Duodenal mucosa (tissue), 2 donors: ENCODE measurements at regions not wholly inside any gene's neighbourhood (a gene's known extent, or its start where the extent isn't known, plus 50 kb on each side); places are given as distances from the start of the nearest gene placed in this dataset.

Source experiments
- H3K27ac ChIP-seq: one replicate; pipeline ENCODE4 v1.7.0; 2013; ENCODE audit warnings: low read depth, low read length
- H3K27me3 ChIP-seq, 2 donors: one replicate each; pipeline ENCODE4 v1.7.0; 2013; ENCODE audit warnings: low read length in 2 of 2, control low read depth in 1 of 2; ENCODE audit not compliant: insufficient read depth in 2 of 2, control insufficient read depth in 1 of 2
- H3K36me3 ChIP-seq, 2 donors: one replicate each; pipeline ENCODE4 v1.7.0; 2013; ENCODE audit warnings: low read length in 2 of 2, control low read depth in 1 of 2; ENCODE audit not compliant: insufficient read depth in 2 of 2, control insufficient read depth in 1 of 2
- H3K4me1 ChIP-seq, 2 donors: one replicate each; pipeline ENCODE4 v1.7.0; 2013; ENCODE audit warnings: low read length in 2 of 2, control low read depth in 1 of 2; ENCODE audit not compliant: insufficient read depth in 2 of 2, control insufficient read depth in 1 of 2
- H3K4me3 ChIP-seq, 2 donors: one replicate each; pipeline ENCODE4 v1.7.0; 2013; ENCODE audit warnings: low read length in 2 of 2, low read depth in 1 of 2
- H3K9ac ChIP-seq, 2 donors: one replicate each; pipeline ENCODE4 v1.7.0; 2013; ENCODE audit warnings: low read length in 2 of 2, low read depth in 1 of 2
- H3K9me3 ChIP-seq, 2 donors: one replicate each; pipeline ENCODE4 v1.7.0; 2013; ENCODE audit warnings: low read length in 2 of 2, control low read depth in 1 of 2; ENCODE audit not compliant: control insufficient read depth in 1 of 2

DNA sequence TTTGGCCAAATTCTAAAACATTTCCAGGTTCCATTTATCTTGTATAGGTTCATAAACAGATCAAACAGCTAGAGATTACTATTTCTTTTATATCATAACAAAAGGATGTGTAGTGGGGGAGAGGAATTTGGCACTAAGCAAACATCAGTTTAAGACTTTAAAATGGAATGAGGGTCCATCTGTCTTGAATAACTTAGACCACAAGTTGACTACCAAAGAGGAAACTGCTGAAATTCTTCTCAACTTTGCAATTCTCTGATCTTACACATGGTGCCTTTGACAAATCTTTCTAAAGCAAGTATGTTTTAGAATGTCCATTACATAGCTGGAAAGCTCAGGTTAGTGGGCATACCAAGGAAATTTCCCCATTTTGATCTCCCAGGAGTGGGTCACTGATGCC lies 140.5 kb upstream of the ADAMTS9 start:
- Histone ChIP-seq H3K9me3 (no peaks in the 10 kb centered on the region), H3K36me3 (no peaks in the 10 kb centered on the region), H3K4me3 (no peak overlapping the region), H3K27me3 (no peaks in the 10 kb centered on the region), H3K9ac (no peak overlapping the region), H3K27ac (no peak overlapping the region), H3K4me1 (peaks cover 0 to 12% of the 10 kb centered on the region in 2 donors)

DNA sequence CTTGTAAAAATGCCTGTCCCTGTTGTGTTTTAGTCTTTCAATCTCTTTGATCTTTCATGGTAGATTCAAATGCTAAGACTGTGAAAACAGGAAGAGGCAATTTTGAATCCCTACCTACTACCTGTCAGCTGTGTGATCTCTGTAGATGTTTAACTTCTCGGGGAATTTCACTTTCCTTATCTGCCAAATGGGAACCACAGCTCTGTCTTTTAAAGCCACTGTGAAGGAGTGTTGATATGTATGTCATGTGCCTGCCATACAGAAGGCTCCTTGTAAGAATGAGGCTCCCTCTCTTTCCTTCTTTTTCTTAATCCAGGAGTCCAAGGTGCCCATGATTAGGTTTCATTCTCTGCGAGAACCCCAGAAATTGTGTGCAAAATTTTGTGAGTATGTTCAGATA lies 139.6 kb upstream of the ADAMTS9 start:
- no peaks in the 10 kb centered on the region for H3K36me3 ChIP-seq
- peaks cover 0 to 12% of the 10 kb centered on the region in 2 donors for H3K4me1 ChIP-seq
- H3K27me3 ChIP-seq: no peaks in the 10 kb centered on the region
- no peak overlapping the region for H3K27ac ChIP-seq
- no peaks in the 10 kb centered on the region for H3K9me3 ChIP-seq
- no peak overlapping the region for H3K9ac ChIP-seq
- H3K4me3 ChIP-seq: no peak overlapping the region

DNA sequence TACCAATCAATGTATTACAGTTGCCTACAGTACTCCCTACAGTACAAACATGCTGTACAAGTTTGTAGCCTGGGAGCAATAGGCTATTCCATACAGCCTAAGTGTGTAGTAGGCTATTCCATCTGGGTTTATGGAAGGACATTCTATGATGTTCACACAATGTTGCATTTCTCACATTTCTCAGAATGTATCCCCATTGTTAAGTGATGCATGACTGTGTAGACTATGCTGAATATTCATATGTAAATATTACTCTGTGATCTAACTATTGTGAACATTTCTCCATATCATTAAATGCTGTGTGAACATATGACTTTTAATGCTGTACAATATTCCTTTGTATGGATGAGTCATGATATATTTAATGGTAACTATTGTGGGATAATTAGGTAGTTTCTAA lies 139.2 kb upstream of the ADAMTS9 start:
- Histone ChIP-seq H3K9ac (no peak overlapping the region), H3K4me1 (peaks cover 0 to 12% of the 10 kb centered on the region in 2 donors), H3K36me3 (no peaks in the 10 kb centered on the region), H3K4me3 (no peak overlapping the region), H3K27ac (no peak overlapping the region), H3K27me3 (no peaks in the 10 kb centered on the region), H3K9me3 (no peaks in the 10 kb centered on the region)

DNA sequence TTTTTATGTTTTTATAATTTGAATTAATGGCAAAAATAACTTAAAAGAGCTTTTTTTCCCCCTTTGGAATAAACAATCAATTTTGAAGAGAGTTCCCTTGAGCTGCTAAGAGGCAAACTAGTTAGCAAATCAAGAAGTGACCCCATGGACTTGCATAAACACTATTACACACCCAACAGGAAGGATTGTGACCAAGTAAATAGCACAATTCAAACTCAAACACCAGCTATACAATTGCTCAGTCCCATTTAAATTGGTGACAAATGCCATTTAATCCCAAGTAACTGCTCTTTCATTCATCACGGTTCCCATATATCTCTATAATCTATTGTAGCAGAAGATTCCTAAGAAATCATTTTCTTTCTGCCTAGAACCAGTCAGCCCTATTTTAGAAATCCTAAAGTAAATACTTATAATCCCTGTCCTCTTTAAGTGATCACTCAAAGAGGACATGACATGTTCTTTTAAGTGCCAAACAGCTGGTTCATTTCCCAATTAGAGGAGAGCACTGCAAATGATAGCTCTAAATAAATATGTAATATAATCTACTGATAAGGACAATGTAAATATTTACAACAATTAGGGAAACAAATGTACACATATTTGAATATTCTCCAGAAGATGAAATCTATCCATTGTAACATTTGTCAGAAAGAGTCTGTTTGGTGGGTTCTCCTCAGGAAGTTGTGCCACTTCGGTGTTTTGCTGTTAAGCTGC lies 137.8 kb upstream of the ADAMTS9 start:
- Histone ChIP-seq H3K36me3 (no peaks in the 10 kb centered on the region), H3K9ac (no peak overlapping the region), H3K9me3 (no peaks in the 10 kb centered on the region)

DNA sequence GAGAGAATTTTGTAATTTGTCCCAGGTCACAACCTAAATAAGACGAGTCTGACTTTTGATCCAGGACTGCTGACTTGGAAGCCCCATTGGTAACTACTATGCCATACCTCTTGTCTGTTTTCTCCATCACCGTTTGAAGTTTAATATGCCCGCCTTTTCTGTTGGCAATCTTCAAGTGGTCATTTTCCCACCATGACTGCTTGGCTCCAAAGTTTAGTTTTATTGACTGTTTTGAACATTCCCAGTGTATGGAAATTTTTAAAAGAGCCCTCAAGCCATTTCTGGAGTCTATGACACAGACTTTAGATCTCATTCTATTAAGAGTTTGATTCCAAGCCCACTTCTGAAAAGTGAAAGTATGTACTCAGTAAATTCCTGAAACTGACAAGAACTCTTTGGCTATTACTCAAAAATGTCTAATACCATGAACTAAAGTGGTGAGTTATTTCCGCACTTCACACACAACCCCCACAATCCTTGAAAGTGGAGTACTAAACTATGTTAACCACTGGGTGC lies 136.7 kb upstream of the ADAMTS9 start:
- Histone ChIP-seq H3K27me3 (no peaks in the 10 kb centered on the region), H3K9ac (no peak overlapping the region), H3K4me3 (no peak overlapping the region), H3K27ac (no peak overlapping the region), H3K9me3 (no peaks in the 10 kb centered on the region), H3K36me3 (no peaks in the 10 kb centered on the region), H3K4me1 (peaks cover 0 to 12% of the 10 kb centered on the region in 2 donors)

More for the DNA sequence above, 137.8 kb upstream of the ADAMTS9 start:
- no peak overlapping the region for H3K4me3 ChIP-seq
- no peaks in the 10 kb centered on the region for H3K27me3 ChIP-seq
- no peak overlapping the region for H3K27ac ChIP-seq
- H3K4me1 ChIP-seq: peaks cover 0 to 12% of the 10 kb centered on the region in 2 donors

DNA sequence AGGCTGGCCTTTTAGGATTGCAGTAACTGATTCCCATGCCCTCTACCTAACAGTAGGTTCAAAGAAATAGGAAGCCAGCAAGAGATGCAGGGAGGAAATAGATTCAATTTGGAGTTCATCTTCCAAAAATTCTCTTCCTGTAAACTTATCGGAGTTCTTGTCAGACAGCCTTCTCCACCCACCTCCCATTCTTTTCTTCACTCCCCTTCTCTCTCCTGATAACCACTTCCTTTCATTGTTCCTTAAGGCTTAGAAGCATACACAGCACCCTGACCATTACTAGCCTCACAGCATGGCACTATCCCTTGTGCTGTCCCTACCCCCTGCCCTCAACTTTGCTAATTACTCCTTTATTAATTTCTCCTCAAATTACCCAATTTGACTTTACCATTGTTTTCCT lies 130.4 kb upstream of the ADAMTS9 start:
- Histone ChIP-seq H3K9me3 (no peaks in the 10 kb centered on the region), H3K4me1 (peaks cover 0 to 2% of the 10 kb centered on the region in 2 donors), H3K27me3 (no peaks in the 10 kb centered on the region), H3K9ac (no peak overlapping the region), H3K27ac (no peak overlapping the region), H3K36me3 (no peaks in the 10 kb centered on the region), H3K4me3 (no peak overlapping the region)

DNA sequence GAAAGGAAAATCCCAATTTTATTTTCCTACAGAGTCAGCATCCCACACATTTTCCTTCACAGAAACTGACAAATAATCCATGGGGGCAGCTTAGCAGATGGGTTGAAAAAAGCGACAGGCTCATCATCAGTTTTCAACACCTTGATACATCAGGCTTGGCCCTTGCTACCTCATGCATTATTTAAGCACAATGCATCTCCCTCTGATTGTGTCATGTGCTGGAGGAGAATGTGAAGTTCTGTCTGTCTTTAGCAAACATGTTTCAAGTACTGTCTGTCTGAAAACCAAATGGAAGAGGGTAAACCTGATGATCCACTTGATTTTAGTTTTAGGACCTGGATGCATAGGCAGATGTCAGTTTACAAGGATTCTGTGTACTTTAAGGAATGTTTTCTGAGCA lies 128.6 kb upstream of the ADAMTS9 start:
- no peaks in the 10 kb centered on the region for H3K9me3 ChIP-seq
- H3K4me1 ChIP-seq: peaks cover 0 to 2% of the 10 kb centered on the region in 2 donors
- no peak overlapping the region for H3K9ac ChIP-seq
- no peak overlapping the region for H3K27ac ChIP-seq
- H3K27me3 ChIP-seq: no peaks in the 10 kb centered on the region
- no peak overlapping the region for H3K4me3 ChIP-seq
- no peaks in the 10 kb centered on the region for H3K36me3 ChIP-seq

DNA sequence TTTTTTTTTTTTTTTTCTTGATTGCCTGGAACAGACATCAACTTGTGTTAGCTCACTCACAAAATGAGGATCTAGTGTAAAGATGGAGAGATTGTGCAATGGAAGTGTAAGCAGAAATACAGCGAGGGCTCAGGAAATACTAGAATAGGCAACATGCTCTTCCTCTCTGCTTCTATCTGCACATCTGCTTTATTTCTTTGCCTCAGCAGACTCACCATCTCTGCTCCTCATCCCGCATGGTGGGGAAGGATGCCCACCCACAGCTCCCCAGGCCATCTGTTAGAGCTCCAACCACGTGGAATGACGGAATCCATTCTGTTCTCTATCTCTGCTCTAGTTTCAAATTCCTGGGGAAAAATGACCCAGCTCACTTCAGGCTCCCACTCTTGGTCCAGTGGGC lies 128.0 kb upstream of the ADAMTS9 start:
- H3K27ac ChIP-seq: no peak overlapping the region
- H3K36me3 ChIP-seq: no peaks in the 10 kb centered on the region
- H3K4me1 ChIP-seq: peaks cover 0 to 2% of the 10 kb centered on the region in 2 donors
- H3K27me3 ChIP-seq: no peaks in the 10 kb centered on the region
- H3K4me3 ChIP-seq: no peak overlapping the region
- H3K9ac ChIP-seq: no peak overlapping the region
- no peaks in the 10 kb centered on the region for H3K9me3 ChIP-seq

DNA sequence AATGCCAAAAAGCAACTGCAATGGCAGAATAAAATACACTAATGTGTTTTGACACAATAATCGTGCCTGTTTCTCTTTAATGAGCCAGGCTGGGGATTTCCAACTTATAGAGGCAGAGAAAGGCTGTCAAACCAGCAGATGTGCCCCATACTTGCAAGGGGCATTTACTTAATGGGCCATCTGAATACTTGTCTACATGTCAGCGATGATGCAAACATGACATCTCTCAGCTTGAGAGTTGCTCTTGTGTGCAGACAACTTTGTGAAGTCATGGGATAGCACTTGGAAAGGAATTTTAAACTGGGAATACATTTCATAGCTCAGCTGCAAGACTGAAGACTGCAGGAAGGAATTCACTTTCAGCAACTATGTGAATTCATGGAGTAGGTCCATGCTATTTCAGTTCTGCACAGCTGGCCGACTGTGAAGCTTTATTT lies 127.4 kb upstream of the ADAMTS9 start:
- no peak overlapping the region for H3K27ac ChIP-seq
- H3K9me3 ChIP-seq: no peaks in the 10 kb centered on the region
- no peaks in the 10 kb centered on the region for H3K36me3 ChIP-seq
- peaks cover 0 to 4% of the 10 kb centered on the region in 2 donors for H3K4me1 ChIP-seq
- H3K9ac ChIP-seq: no peak overlapping the region
- no peaks in the 10 kb centered on the region for H3K27me3 ChIP-seq
- no peak overlapping the region for H3K4me3 ChIP-seq

DNA sequence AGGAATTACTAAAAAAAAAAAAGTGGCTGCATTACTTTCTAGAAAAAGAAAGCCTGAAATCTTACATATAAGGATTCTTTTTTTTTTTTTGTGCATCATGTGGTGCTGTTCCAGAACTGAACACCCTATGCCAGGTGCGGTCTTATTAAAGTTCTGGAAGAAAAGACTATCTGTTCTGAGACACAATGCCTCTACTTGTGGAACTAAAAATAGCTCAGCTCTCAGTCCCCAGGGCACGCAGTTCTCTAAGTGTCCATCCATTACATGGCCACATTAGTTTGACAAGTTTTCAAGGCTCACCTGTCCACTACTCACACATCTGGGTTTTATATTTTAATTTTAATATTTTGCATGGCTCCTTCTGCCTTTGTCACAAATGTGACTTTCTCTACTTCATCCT lies 126.6 kb upstream of the ADAMTS9 start:
- Histone ChIP-seq H3K4me3 (no peak overlapping the region), H3K4me1 (peaks cover 0 to 7% of the 10 kb centered on the region in 2 donors), H3K27ac (no peak overlapping the region), H3K9ac (no peak overlapping the region), H3K27me3 (no peaks in the 10 kb centered on the region), H3K36me3 (no peaks in the 10 kb centered on the region), H3K9me3 (no peaks in the 10 kb centered on the region)
